ENCODE measurements at regions not wholly inside any gene's neighbourhood (a gene's known extent, or its start where the extent isn't known, plus 50 kb on each side); places are given as distances from the start of the nearest gene placed in this dataset.

GRCh38 chr6:109925075-109925474, 53.0 kb upstream of the GPR6 start:
- TF ChIP-seq CTCF (IDR thresholded peaks at IDR 0.05) (no peak), EP300 (IDR thresholded peaks at IDR 0.05) (no peak), POLR2A (IDR thresholded peaks at IDR 0.05; ENCODE audit: low read depth) (no peak), POLR2AphosphoS5 (IDR thresholded peaks at IDR 0.05) (no peak)
